CD4-positive, alpha-beta T cell (primary cell): ENCODE measurements at regions not wholly inside any gene's neighbourhood (a gene's known extent, or its start where the extent isn't known, plus 50 kb on each side); places are given as distances from the start of the nearest gene placed in this dataset.

Experiments used
- ATAC-seq: fragments of 200-7000 bp; cut with Tn5 transposase; one replicate; pipeline ENCODE4 v1.10.0; 2022; ENCODE audit warnings: mild to moderate bottlenecking; ENCODE audit not compliant: poor library complexity
- CTCF ChIA-PET: fragments of 350-600 bp; sonication (Branson Sonifier 250); formaldehyde crosslinking; loops from one replicate; lab custom pipeline; 2021; ENCODE audit warnings: antibody characterized with exemption, inconsistent platforms; lab: Charles Lee
- POLR2A ChIA-PET: fragments of 350-600 bp; sonication (Branson Sonifier 250); formaldehyde crosslinking; loops from one replicate; lab custom pipeline; 2021; ENCODE audit warnings: antibody characterized with exemption, inconsistent platforms; lab: Charles Lee
- DNase-seq, 14 experiments: peaks; one replicate each; pipeline ENCODE4 v3.0.0-alpha.2; 2013 to 2020; ENCODE audit warnings: mixed read lengths in 2 of 14
- H3K27ac ChIP-seq, 2 donors: one replicate each; pipeline versions ENCODE4 v1.5.1 to v1.7.0; 2013; ENCODE audit warnings: low read length in 2 of 2, low read depth in 1 of 2, mild to moderate bottlenecking in 1 of 2
- H3K27me3 ChIP-seq, 2 experiments: 1 replicate in 1 of 2; 2 replicates in 1 of 2; pipeline versions ENCODE4 v1.6.1 to v1.7.0; 2013; ENCODE audit warnings: low read length in 2 of 2, control low read depth in 1 of 2, mild to moderate bottlenecking in 1 of 2, moderate library complexity in 1 of 2; ENCODE audit not compliant: insufficient read depth in 2 of 2, control insufficient read depth in 1 of 2
- H3K36me3 ChIP-seq: one replicate; pipeline ENCODE4 v1.6.1; 2013; ENCODE audit warnings: low read length, control low read depth; ENCODE audit not compliant: insufficient read depth
- H3K4me1 ChIP-seq: one replicate; pipeline ENCODE4 v1.6.1; 2013; ENCODE audit warnings: low read length, control low read depth; ENCODE audit not compliant: insufficient read depth
- H3K4me3 ChIP-seq: one replicate; pipeline ENCODE4 v1.5.1; 2013; ENCODE audit warnings: mild to moderate bottlenecking, low read length, moderate library complexity
- H3K9me3 ChIP-seq, 2 experiments: 1 replicate in 1 of 2; 2 replicates in 1 of 2; pipeline versions ENCODE4 v1.6.1 to v1.7.0; 2013; ENCODE audit warnings: low read length in 2 of 2, mild to moderate bottlenecking in 2 of 2, control low read depth in 1 of 2, moderate library complexity in 1 of 2; ENCODE audit not compliant: control insufficient read depth in 1 of 2, insufficient read depth in 1 of 2
- H3K27ac Mint-ChIP-seq: one replicate; pipeline ENCODE4 v1.8.0; 2020; ENCODE audit warnings: mixed read lengths
- H3K27me3 Mint-ChIP-seq: one replicate; pipeline ENCODE4 v1.8.0; 2021; ENCODE audit warnings: mixed read lengths
- H3K36me3 Mint-ChIP-seq: one replicate; pipeline ENCODE4 v1.8.0; 2021; ENCODE audit warnings: low read depth, mixed read lengths
- H3K4me1 Mint-ChIP-seq: one replicate; pipeline ENCODE4 v1.8.0; 2021; ENCODE audit warnings: low read depth, mixed read lengths
- H3K4me3 Mint-ChIP-seq: one replicate; pipeline ENCODE4 v1.8.0; 2020; ENCODE audit warnings: mild to moderate bottlenecking, mixed read lengths
- H3K9me3 Mint-ChIP-seq: one replicate; pipeline ENCODE4 v1.8.0; 2020; ENCODE audit warnings: mixed read lengths
- CTCF ChIP-seq: fragments of 200-600 bp; IDR thresholded peaks from one replicate; pipeline ENCODE4 v1.8.0; 2022; ENCODE audit warnings: antibody characterized with exemption, mild to moderate bottlenecking
- intact Hi-C, 2 experiments: fragments of 100-400 bp; cut with DNase I in 1 of 2; cut with micrococcal nuclease in 1 of 2; formaldehyde crosslinking; loops; one replicate each; pipeline versions ENCODE4 v1.15.1 to v1.9.0; 2023 to 2025; cut with DNase I, micrococcal nuclease

- TF ChIP-seq CTCF: no peak
- ATAC-seq: no peak
- Histone ChIP-seq H3K4me3 (no peak overlapping the region), H3K4me1 (no peaks in the 10 kb centered on the region), H3K36me3 (no peaks in the 10 kb centered on the region), H3K27ac (no peak overlapping the region), H3K27me3 (no peaks in the 10 kb centered on the region), H3K9me3 (peaks cover 0 to 14% of the 10 kb centered on the region in 2 experiments)
- DNase-seq: no peak
- CTCF ChIA-PET: no interaction called here
- no peak overlapping the region for H3K27ac Mint-ChIP-seq
- no peaks in the 10 kb centered on the region for H3K4me1 Mint-ChIP-seq
- H3K36me3 Mint-ChIP-seq: no peaks in the 10 kb centered on the region
- H3K9me3 Mint-ChIP-seq: no peaks in the 10 kb centered on the region
- intact Hi-C loops: no loop called here
- H3K4me3 Mint-ChIP-seq: no peak overlapping the region
- H3K27me3 Mint-ChIP-seq: peaks cover 6% of the 10 kb centered on the region
- POLR2A ChIA-PET: no interaction called here
Observed at GRCh38 chr11:56848141-56848809, 99.8 kb upstream of the OR9G4 start.

- Mint-ChIP-seq H3K9me3 (no peaks in the 10 kb centered on the region), H3K4me3 (no peak overlapping the region), H3K4me1 (no peaks in the 10 kb centered on the region), H3K36me3 (no peaks in the 10 kb centered on the region), H3K27me3 (peaks cover 12% of the 10 kb centered on the region), H3K27ac (no peak overlapping the region)
- no peak overlapping the region for H3K27ac ChIP-seq
- no peak overlapping the region for H3K4me3 ChIP-seq
- TF ChIP-seq CTCF: no peak
- ChIA-PET CTCF (no interaction called here), POLR2A (no interaction called here)
- intact Hi-C loops: no loop called here
- DNase-seq: no peak
- no peaks in the 10 kb centered on the region for H3K36me3 ChIP-seq
- no peaks in the 10 kb centered on the region for H3K4me1 ChIP-seq
- no peaks in the 10 kb centered on the region for H3K27me3 ChIP-seq
- no peak for ATAC-seq
- H3K9me3 ChIP-seq: peaks cover 0 to 14% of the 10 kb centered on the region in 2 experiments
Observed at GRCh38 chr11:56846631-56847576, 98.4 kb upstream of the OR9G4 start.

GRCh38 chr11:56845121-56845732 lies 96.7 kb upstream of the OR9G4 start:
- Histone ChIP-seq H3K4me3 (no peak overlapping the region), H3K9me3 (peaks cover 0 to 14% of the 10 kb centered on the region in 2 experiments), H3K27me3 (no peaks in the 10 kb centered on the region), H3K36me3 (no peaks in the 10 kb centered on the region), H3K27ac (no peak overlapping the region), H3K4me1 (no peaks in the 10 kb centered on the region)
- Mint-ChIP-seq H3K27ac (no peak overlapping the region), H3K27me3 (peaks cover 12% of the 10 kb centered on the region), H3K36me3 (no peaks in the 10 kb centered on the region), H3K9me3 (no peaks in the 10 kb centered on the region), H3K4me3 (no peak overlapping the region), H3K4me1 (no peaks in the 10 kb centered on the region)
- intact Hi-C loops: no loop called here
- ATAC-seq: no peak
- TF ChIP-seq CTCF: no peak
- DNase-seq: no peak
- POLR2A ChIA-PET: no interaction called here
- CTCF ChIA-PET: no interaction called here
